GM13976 (cell line): ENCODE measurements at regions not wholly inside any gene's neighbourhood (a gene's known extent, or its start where the extent isn't known, plus 50 kb on each side); places are given as distances from the start of the nearest gene placed in this dataset.

ENCODE experiments used
- DNase-seq: peaks from one replicate; pipeline ENCODE4 v3.0.0; 2012; ENCODE audit warnings: low spot score
- in situ Hi-C: fragments of 300-500 bp; cut with MboI; formaldehyde crosslinking; loops from one replicate; pipeline ENCODE4 v1.12.0; 2022; ENCODE audit warnings: low sequenced_read_pairs, mixed read lengths, inconsistent platforms; ENCODE audit not compliant: unreplicated experiment
- TF ChIP-seq, protein P1 (sequence below): IDR thresholded peaks from 2 replicates; pipeline ENCODE4 v1.5.1; 2012; ENCODE audit warnings: borderline replicate concordance, mild to moderate bottlenecking; ENCODE audit not compliant: insufficient read depth; ENCODE audit errors: extremely low read depth, missing control alignments, control extremely low read depth

GRCh38 chr4:81757691-81758090 is 286.0 kb upstream of the RASGEF1B start:
- no peak for DNase-seq
- in situ Hi-C loops = no loop called here

GRCh38 chr4:81756973-81757372 is 285.3 kb upstream of the RASGEF1B start:
- TF ChIP-seq, protein P1, sequence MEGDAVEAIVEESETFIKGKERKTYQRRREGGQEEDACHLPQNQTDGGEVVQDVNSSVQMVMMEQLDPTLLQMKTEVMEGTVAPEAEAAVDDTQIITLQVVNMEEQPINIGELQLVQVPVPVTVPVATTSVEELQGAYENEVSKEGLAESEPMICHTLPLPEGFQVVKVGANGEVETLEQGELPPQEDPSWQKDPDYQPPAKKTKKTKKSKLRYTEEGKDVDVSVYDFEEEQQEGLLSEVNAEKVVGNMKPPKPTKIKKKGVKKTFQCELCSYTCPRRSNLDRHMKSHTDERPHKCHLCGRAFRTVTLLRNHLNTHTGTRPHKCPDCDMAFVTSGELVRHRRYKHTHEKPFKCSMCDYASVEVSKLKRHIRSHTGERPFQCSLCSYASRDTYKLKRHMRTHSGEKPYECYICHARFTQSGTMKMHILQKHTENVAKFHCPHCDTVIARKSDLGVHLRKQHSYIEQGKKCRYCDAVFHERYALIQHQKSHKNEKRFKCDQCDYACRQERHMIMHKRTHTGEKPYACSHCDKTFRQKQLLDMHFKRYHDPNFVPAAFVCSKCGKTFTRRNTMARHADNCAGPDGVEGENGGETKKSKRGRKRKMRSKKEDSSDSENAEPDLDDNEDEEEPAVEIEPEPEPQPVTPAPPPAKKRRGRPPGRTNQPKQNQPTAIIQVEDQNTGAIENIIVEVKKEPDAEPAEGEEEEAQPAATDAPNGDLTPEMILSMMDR = no peak
- in situ Hi-C loops = no loop called here
- DNase-seq = no peak

More at GRCh38 chr4:81757691-81758090, 286.0 kb upstream of the RASGEF1B start:
- TF ChIP-seq, protein P1 = no peak

- DNase-seq = no peak
- TF ChIP-seq, protein P1 = no peak
- in situ Hi-C loops = no loop called here
Measured at GRCh38 chr4:81756042-81756441, 284.3 kb upstream of the RASGEF1B start.

DNA sequence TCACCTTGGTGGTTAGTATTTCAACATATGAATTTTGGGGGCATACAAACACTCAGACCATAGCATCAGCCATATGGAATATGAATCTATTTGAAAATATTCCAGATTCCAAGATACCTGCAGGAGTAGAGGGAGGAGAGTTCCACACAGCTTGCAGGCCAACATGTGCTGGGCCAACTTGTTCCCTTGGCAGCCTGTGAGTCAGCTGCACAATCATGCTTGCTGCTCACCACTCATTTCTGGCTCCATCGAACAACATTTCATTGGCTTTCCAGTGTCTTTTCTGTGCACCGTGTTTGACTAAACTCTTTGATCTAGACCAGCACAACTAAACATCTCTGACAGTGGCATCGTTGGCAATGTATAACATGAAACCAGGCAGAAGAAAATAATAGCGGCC is 282.5 kb upstream of the RASGEF1B start:
- in situ Hi-C loops = no loop called here
- TF ChIP-seq, protein P1 = no peak
- no peak for DNase-seq

DNA sequence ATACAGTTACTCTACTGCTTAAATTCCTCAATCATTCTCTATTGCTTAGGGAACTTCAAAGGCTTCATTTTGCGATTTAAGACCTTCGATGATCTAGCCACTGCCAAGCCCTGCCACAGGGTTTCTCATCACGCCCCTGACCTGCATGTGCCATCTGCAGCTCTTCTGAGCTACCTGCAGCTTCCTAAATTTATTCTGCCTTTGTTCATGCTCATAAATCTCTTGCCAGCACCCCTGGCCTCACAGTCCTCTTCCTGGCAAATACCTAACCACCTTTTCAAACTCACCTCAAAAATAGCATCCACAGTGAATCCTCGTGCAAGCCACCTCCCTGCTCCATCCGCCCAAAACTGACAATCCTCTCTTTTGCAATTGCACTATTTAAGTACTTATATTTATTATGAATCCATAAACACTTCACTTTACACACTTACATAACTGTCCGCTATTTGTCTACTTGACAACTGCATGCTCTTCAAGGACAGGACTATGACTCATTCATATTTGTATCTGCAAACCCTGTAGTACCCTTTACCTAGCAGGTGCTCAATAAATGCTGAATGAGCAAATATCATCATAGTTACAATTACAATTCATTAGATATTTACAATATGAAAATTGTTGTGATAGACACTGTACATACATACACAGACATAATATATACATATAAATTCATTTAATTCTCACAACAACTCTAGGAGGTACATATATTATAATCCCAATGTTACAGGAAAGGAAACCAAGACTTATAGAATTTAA is 280.0 kb upstream of the RASGEF1B start:
- in situ Hi-C loops = no loop called here
- TF ChIP-seq, protein P1 = no peak
- DNase-seq = no peak

DNA sequence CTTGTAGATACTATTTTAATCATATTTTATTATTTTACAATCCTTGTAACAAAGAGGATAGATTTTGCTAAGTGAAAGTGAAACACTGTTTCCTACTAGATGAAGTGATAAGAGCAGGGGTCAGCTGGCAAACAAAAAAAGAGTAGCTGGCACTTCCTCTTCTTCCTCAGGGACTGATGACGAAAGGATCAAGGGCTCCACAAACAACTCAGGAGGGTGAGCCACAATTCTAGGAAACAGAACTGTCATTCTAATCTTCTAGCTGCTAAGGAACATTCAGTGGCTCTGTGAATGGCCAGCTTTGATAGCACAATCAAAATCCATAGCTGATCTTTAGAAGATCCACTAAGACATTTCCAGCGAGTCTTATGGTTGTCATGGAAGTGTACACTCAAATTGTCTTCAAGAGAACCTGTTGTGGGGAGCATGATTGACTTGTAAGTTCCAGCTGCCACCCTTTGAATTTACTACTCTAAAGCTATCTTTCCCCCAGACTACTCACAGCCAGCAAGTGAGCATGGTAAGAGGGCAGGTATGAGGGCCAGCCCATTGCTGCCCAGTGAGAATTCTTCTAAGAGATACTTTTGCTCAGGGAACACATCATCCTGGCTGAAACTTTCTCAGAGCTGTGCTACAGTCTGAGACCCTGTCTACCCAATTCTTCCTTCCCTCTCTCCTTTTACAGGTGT is 275.7 kb upstream of the RASGEF1B start:
- in situ Hi-C loops = no loop called here
- TF ChIP-seq, protein P1 = no peak
- no peak for DNase-seq
